ENCODE measurements at regions not wholly inside any gene's neighbourhood (a gene's known extent, or its start where the extent isn't known, plus 50 kb on each side); places are given as distances from the start of the nearest gene placed in this dataset.

DNA sequence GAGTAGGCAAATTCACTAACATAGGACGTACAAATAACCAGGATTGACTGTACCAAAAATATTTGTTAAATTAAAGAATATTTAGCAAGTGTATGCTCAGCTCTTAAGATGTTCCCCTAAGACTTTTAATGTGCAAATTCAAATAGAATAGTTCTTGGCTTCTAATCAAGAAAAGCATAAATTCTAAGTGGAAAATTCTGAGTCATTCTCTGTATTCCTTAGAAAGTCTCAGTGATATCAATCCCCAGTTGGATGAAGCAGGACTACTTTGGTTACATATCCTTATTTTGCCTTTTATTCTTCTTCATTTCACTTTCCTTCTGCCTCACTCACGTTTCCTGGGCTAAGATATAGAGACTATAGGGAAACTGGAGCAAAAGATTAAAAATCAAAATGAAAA, 130.2 kb downstream of the IFI44 start:
- Histone ChIP-seq H3K27me3 (replicated peaks; ENCODE audit: insufficient read depth, low read length) (no peaks in the 10 kb centered on the region), H3K4me2 (ENCODE audit: low read depth, low read length) (no peak overlapping the region), H3F3A (ENCODE audit: insufficient read depth, low read length) (no peaks in the 10 kb centered on the region), H3K9me3 (replicated peaks; ENCODE audit: insufficient read depth, low read length) (no peaks in the 10 kb centered on the region), H2AFZ (ENCODE audit: low read length) (no peak overlapping the region), H3K9ac (ENCODE audit: low read length) (no peak overlapping the region), H3K4me1 (ENCODE audit: low read length) (no peaks in the 10 kb centered on the region), H3K27ac (ENCODE audit: low read length) (no peak overlapping the region), H3K79me2 (ENCODE audit: low read length) (no peaks in the 10 kb centered on the region), H4K20me1 (ENCODE audit: insufficient read depth, low read length) (no peaks in the 10 kb centered on the region), H3K4me3 (ENCODE audit: low read length) (no peak overlapping the region), H3K9me2 (replicated peaks; ENCODE audit: insufficient read depth, low read length) (no peaks in the 10 kb centered on the region), H3K36me3 (replicated peaks; ENCODE audit: insufficient read depth, low read length) (no peaks in the 10 kb centered on the region)
- DNase-seq: no peak
- TF ChIP-seq, protein P1, sequence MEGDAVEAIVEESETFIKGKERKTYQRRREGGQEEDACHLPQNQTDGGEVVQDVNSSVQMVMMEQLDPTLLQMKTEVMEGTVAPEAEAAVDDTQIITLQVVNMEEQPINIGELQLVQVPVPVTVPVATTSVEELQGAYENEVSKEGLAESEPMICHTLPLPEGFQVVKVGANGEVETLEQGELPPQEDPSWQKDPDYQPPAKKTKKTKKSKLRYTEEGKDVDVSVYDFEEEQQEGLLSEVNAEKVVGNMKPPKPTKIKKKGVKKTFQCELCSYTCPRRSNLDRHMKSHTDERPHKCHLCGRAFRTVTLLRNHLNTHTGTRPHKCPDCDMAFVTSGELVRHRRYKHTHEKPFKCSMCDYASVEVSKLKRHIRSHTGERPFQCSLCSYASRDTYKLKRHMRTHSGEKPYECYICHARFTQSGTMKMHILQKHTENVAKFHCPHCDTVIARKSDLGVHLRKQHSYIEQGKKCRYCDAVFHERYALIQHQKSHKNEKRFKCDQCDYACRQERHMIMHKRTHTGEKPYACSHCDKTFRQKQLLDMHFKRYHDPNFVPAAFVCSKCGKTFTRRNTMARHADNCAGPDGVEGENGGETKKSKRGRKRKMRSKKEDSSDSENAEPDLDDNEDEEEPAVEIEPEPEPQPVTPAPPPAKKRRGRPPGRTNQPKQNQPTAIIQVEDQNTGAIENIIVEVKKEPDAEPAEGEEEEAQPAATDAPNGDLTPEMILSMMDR (IDR thresholded peaks at IDR 0.05; ENCODE audit: low read length): no peak
- TF ChIP-seq EZH2 (optimal IDR thresholded peaks at IDR 0.05; ENCODE audit: low read depth, low read length) (no peak), EZH2phosphoT487 (IDR thresholded peaks at IDR 0.05; ENCODE audit: low read length) (no peak)

DNA sequence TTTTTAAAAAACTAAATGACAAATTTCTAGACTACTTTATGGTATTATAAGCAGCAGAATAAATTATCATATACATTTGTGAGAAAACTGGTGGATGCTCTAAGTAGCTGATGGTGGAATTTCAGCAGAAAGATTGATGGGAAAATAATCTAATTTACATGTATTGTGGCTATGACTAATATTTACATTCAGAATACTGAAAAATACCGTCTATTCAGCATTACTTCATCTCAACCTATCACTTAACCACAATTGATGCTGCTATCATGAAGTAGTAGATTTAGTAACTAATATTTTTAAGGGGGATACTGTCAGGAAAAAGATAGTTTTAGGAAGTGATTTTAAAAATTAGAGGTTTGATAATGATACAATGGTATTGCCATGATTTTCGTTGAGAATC, 137.9 kb downstream of the IFI44 start:
- no peaks in the 10 kb centered on the region for H3K27me3 ChIP-seq (replicated peaks; ENCODE audit: insufficient read depth, low read length)
- no peaks in the 10 kb centered on the region for H3K36me3 ChIP-seq (replicated peaks; ENCODE audit: insufficient read depth, low read length)
- H3K4me2 ChIP-seq (ENCODE audit: low read depth, low read length): no peak overlapping the region
- no peaks in the 10 kb centered on the region for H3F3A ChIP-seq (ENCODE audit: insufficient read depth, low read length)
- no peak overlapping the region for H3K9ac ChIP-seq (ENCODE audit: low read length)
- no peaks in the 10 kb centered on the region; the same call in 1 of the 2 replicates for H3K9me2 ChIP-seq (replicated peaks; ENCODE audit: insufficient read depth, low read length)
- H3K4me1 ChIP-seq (ENCODE audit: low read length): no peaks in the 10 kb centered on the region
- H3K79me2 ChIP-seq (ENCODE audit: low read length): no peaks in the 10 kb centered on the region
- H2AFZ ChIP-seq (ENCODE audit: low read length): no peak overlapping the region
- H3K4me3 ChIP-seq (ENCODE audit: low read length): no peak overlapping the region
- no peaks in the 10 kb centered on the region for H3K9me3 ChIP-seq (replicated peaks; ENCODE audit: insufficient read depth, low read length)
- DNase-seq: no peak
- H4K20me1 ChIP-seq (ENCODE audit: insufficient read depth, low read length): no peaks in the 10 kb centered on the region
- TF ChIP-seq, protein P1 (IDR thresholded peaks at IDR 0.05; ENCODE audit: low read length): no peak
- TF ChIP-seq EZH2phosphoT487 (IDR thresholded peaks at IDR 0.05; ENCODE audit: low read length): no peak
- no peak for TF ChIP-seq EZH2 (optimal IDR thresholded peaks at IDR 0.05; ENCODE audit: low read depth, low read length)
- H3K27ac ChIP-seq (ENCODE audit: low read length): no peak overlapping the region

DNA sequence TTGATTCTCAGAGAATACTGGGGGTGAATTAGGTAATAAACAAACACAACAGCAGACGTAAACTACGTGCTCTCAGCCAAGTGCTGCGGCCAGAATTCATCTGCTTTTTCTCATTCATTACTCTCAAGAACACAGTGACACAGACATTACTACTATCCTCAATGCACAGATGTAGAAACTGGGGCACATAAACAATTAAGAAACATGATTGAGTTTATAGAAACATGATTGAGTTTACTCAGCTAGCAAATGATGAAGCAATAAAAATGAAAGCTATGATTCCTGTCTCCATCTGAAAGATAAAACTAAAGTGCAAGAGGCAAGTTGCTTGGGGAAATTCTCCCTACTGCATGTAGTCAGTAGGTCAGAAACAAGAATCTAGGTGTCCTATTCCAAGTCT, 140.5 kb downstream of the IFI44 start:
- H3K9ac ChIP-seq (ENCODE audit: low read length): no peak overlapping the region
- no peak overlapping the region for H3K4me2 ChIP-seq (ENCODE audit: low read depth, low read length)
- H3K27me3 ChIP-seq (replicated peaks; ENCODE audit: insufficient read depth, low read length): no peaks in the 10 kb centered on the region
- no peaks in the 10 kb centered on the region for H3K9me3 ChIP-seq (replicated peaks; ENCODE audit: insufficient read depth, low read length)
- H4K20me1 ChIP-seq (ENCODE audit: insufficient read depth, low read length): no peaks in the 10 kb centered on the region
- no peak for DNase-seq
- H3K27ac ChIP-seq (ENCODE audit: low read length): no peak overlapping the region
- H2AFZ ChIP-seq (ENCODE audit: low read length): no peak overlapping the region
- H3K36me3 ChIP-seq (replicated peaks; ENCODE audit: insufficient read depth, low read length): no peaks in the 10 kb centered on the region
- no peaks in the 10 kb centered on the region for H3K79me2 ChIP-seq (ENCODE audit: low read length)
- TF ChIP-seq, protein P1 (IDR thresholded peaks at IDR 0.05; ENCODE audit: low read length): no peak
- TF ChIP-seq EZH2phosphoT487 (IDR thresholded peaks at IDR 0.05; ENCODE audit: low read length) (no peak), EZH2 (optimal IDR thresholded peaks at IDR 0.05; ENCODE audit: low read depth, low read length) (no peak)
- H3K4me1 ChIP-seq (ENCODE audit: low read length): no peaks in the 10 kb centered on the region
- no peaks in the 10 kb centered on the region; the same call in 1 of the 2 replicates for H3K9me2 ChIP-seq (replicated peaks; ENCODE audit: insufficient read depth, low read length)
- no peaks in the 10 kb centered on the region for H3F3A ChIP-seq (ENCODE audit: insufficient read depth, low read length)
- H3K4me3 ChIP-seq (ENCODE audit: low read length): no peak overlapping the region
